Osteocyte (in vitro differentiated cells): ENCODE measurements at regions not wholly inside any gene's neighbourhood (a gene's known extent, or its start where the extent isn't known, plus 50 kb on each side); places are given as distances from the start of the nearest gene placed in this dataset.

ENCODE experiments used
- DNase-seq: peaks from one replicate; pipeline ENCODE4 v3.0.0; 2021; ENCODE audit warnings: mixed read lengths; ENCODE audit not compliant: unreplicated experiment; ENCODE audit errors: extremely low spot score
- H3K27ac Mint-ChIP-seq: one replicate; pipeline ENCODE4 v1.8.0; 2021; ENCODE audit warnings: mild to moderate bottlenecking, mixed read lengths; ENCODE audit not compliant: unreplicated experiment
- H3K27me3 Mint-ChIP-seq: one replicate; pipeline ENCODE4 v1.8.0; 2021; ENCODE audit warnings: mixed read lengths; ENCODE audit not compliant: unreplicated experiment
- H3K36me3 Mint-ChIP-seq: one replicate; pipeline ENCODE4 v1.8.0; 2021; ENCODE audit warnings: mixed read lengths; ENCODE audit not compliant: unreplicated experiment
- H3K4me1 Mint-ChIP-seq: one replicate; pipeline ENCODE4 v1.8.0; 2021; ENCODE audit warnings: mixed read lengths; ENCODE audit not compliant: unreplicated experiment
- H3K4me3 Mint-ChIP-seq: one replicate; pipeline ENCODE4 v1.8.0; 2021; ENCODE audit warnings: mild to moderate bottlenecking, moderate library complexity, mixed read lengths; ENCODE audit not compliant: unreplicated experiment
- H3K9me3 Mint-ChIP-seq: one replicate; pipeline ENCODE4 v1.8.0; 2021; ENCODE audit warnings: mixed read lengths; ENCODE audit not compliant: unreplicated experiment
- TF ChIP-seq, protein P1 (sequence below): fragments of 200-600 bp; sonication (generic); IDR thresholded peaks from 2 replicates; pipeline ENCODE4 v1.5.0; 2021; ENCODE audit warnings: antibody characterized with exemption, mild to moderate bottlenecking, moderate library complexity

DNA sequence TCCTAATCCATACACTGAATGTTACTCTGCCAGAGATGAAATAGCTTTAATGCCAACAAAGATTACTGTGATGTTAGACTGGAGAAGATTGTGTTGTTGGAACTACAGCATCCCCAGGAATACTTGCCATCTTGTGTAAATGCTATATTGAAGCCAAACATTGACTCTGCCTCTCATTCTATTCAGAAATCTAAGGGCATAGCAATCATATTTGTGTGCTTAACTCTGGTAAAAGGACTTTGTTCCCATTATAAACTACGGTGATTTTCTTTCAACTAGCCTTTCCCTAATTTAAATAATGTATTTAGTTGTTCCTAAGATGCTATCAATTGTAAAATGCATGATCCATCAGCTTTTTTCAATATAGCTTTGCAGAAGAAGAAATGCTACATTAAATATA lies 498.4 kb upstream of the LRRN3 start:
- H3K4me1 Mint-ChIP-seq = peaks cover 8% of the 10 kb centered on the region
- DNase-seq = no peak
- H3K9me3 Mint-ChIP-seq = no peaks in the 10 kb centered on the region
- H3K27me3 Mint-ChIP-seq = peaks cover 2% of the 10 kb centered on the region
- H3K27ac Mint-ChIP-seq = no peak overlapping the region
- no peak overlapping the region for H3K4me3 Mint-ChIP-seq
- H3K36me3 Mint-ChIP-seq = no peaks in the 10 kb centered on the region
- TF ChIP-seq, protein P1, sequence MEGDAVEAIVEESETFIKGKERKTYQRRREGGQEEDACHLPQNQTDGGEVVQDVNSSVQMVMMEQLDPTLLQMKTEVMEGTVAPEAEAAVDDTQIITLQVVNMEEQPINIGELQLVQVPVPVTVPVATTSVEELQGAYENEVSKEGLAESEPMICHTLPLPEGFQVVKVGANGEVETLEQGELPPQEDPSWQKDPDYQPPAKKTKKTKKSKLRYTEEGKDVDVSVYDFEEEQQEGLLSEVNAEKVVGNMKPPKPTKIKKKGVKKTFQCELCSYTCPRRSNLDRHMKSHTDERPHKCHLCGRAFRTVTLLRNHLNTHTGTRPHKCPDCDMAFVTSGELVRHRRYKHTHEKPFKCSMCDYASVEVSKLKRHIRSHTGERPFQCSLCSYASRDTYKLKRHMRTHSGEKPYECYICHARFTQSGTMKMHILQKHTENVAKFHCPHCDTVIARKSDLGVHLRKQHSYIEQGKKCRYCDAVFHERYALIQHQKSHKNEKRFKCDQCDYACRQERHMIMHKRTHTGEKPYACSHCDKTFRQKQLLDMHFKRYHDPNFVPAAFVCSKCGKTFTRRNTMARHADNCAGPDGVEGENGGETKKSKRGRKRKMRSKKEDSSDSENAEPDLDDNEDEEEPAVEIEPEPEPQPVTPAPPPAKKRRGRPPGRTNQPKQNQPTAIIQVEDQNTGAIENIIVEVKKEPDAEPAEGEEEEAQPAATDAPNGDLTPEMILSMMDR = no peak

DNA sequence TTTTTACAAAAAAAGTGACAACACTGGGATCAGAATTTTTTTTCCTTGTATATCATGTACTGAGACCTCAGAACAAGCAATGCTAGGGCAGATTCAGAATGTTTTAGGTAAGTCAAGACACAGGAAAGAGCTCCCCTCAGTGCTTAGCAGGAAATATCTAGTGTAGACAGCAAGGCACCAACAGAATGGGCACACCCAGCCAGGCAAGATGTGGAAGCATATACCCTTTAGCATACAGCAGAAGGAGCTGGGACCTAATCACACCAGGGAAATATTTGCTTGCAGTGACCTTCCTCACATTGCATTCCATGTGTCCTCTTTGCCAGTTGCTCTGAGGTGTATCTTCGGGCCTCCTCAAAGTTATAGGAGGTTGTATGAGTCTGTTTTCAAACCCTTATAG lies 497.6 kb upstream of the LRRN3 start:
- Mint-ChIP-seq H3K36me3 (no peaks in the 10 kb centered on the region), H3K27me3 (peaks cover 2% of the 10 kb centered on the region), H3K4me1 (peaks cover 8% of the 10 kb centered on the region), H3K9me3 (no peaks in the 10 kb centered on the region), H3K27ac (no peak overlapping the region), H3K4me3 (no peak overlapping the region)
- DNase-seq = no peak
- TF ChIP-seq, protein P1 = no peak

DNA sequence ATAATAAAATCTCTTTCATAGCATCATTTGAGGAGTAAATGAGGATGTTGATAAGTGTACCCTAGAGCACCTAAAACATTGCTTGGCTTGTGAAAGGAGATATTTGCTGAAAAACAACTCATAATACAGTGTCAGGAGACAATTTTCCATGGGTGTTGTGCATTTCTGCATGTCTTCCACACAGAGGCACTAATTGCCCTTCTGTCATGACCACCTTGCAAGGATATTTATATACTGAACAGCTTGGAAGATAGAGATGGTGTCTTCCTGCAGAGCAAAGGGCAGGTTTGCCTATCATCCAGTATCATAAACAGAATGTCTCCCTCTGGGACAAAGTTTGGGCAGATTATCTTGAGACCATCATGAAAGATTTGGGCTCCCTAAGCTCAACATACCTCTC lies 495.2 kb upstream of the LRRN3 start:
- TF ChIP-seq, protein P1 = no peak
- no peak for DNase-seq
- H3K4me1 Mint-ChIP-seq = peaks cover 6% of the 10 kb centered on the region
- no peak overlapping the region for H3K4me3 Mint-ChIP-seq
- H3K27me3 Mint-ChIP-seq = peaks cover 2% of the 10 kb centered on the region
- no peaks in the 10 kb centered on the region for H3K36me3 Mint-ChIP-seq
- H3K27ac Mint-ChIP-seq = no peak overlapping the region
- H3K9me3 Mint-ChIP-seq = no peaks in the 10 kb centered on the region

DNA sequence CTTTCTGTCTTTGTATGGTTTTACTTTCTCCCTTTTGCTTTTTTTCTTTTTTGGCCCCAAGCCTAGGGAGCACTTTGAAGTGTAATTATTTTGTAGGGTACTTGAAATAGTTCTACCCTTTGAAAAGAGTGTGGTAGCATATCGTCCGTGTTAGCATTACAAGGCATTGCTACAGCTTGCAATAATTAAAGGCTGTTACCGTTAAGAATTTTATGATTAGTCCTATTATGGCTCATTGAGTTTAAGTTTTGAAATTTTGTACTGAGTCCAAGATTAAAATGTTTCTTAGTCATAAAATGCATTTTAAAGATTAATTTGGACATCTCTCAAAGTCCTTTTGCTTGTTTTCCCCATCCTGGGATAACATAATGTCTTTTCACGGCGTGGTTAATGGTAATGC lies 490.0 kb upstream of the LRRN3 start:
- H3K4me1 Mint-ChIP-seq = no peaks in the 10 kb centered on the region
- H3K4me3 Mint-ChIP-seq = no peak overlapping the region
- no peak overlapping the region for H3K27ac Mint-ChIP-seq
- peaks cover 5% of the 10 kb centered on the region for H3K27me3 Mint-ChIP-seq
- TF ChIP-seq, protein P1 = no peak
- DNase-seq = no peak
- H3K36me3 Mint-ChIP-seq = no peaks in the 10 kb centered on the region
- no peaks in the 10 kb centered on the region for H3K9me3 Mint-ChIP-seq

DNA sequence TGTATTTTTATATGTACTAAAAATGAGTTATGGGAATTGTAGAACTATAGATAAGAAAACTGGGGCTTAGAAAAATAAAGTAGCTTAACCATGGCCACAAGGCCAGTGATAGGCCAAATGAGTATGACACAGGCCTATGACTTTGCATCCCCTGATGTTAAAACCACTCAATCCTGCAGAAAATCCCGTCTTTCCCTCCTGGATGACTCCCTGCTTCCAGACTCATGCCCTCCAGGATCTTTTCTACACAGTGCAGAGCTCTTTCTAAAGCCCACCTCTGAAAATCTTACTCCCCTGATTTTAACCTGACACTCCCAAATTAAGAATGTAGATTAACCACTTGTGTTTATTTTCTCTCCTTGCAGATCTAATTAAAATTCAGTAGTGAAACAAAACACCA lies 489.2 kb upstream of the LRRN3 start:
- TF ChIP-seq, protein P1 = no peak
- H3K27ac Mint-ChIP-seq = no peak overlapping the region
- DNase-seq = no peak
- no peaks in the 10 kb centered on the region for H3K4me1 Mint-ChIP-seq
- H3K27me3 Mint-ChIP-seq = peaks cover 5% of the 10 kb centered on the region
- no peak overlapping the region for H3K4me3 Mint-ChIP-seq
- no peaks in the 10 kb centered on the region for H3K9me3 Mint-ChIP-seq
- no peaks in the 10 kb centered on the region for H3K36me3 Mint-ChIP-seq
